SK-N-MC (cell line): ENCODE measurements at regions not wholly inside any gene's neighbourhood (a gene's known extent, or its start where the extent isn't known, plus 50 kb on each side); places are given as distances from the start of the nearest gene placed in this dataset.
A peak's percentile ranks its signal among the peaks of the same experiment; 100 is the strongest.
"Not testable (repeated sequence)": the region's sequence is repeated elsewhere in the genome, so short reads cannot be mapped to it uniquely, and the experiment has no call there.

Experiments
- DNase-seq: peaks from one replicate; pipeline ENCODE4 v3.0.0-alpha.2; 2011; ENCODE audit warnings: low read depth, low spot score
- H3K27ac ChIP-seq: fragments of 200-600 bp; sonication (generic); 2 replicates; pipeline ENCODE4 v1.5.1; 2016; ENCODE audit warnings: mixed run types
- H3K36me3 ChIP-seq: fragments of 200-600 bp; sonication (generic); 2 replicates; pipeline ENCODE4 v1.6.1; 2017; ENCODE audit warnings: antibody characterized with exemption, low read length, mixed read lengths; ENCODE audit not compliant: insufficient read depth
- H3K4me3 ChIP-seq: fragments of 200-600 bp; sonication (generic); 2 replicates; pipeline ENCODE4 v1.5.1; 2016
- H3K9ac ChIP-seq: fragments of 200-600 bp; sonication (generic); 2 replicates; pipeline ENCODE4 v1.8.0; 2017; ENCODE audit warnings: mixed run types, mixed read lengths; ENCODE audit not compliant: insufficient read length
- H3K9me3 ChIP-seq: fragments of 200-600 bp; sonication (generic); 2 replicates; pipeline ENCODE4 v1.6.1; 2017; ENCODE audit warnings: low read depth, mild to moderate bottlenecking, antibody characterized with exemption, low read length, moderate library complexity, mixed read lengths
- EZH2 ChIP-seq: fragments of 200-600 bp; sonication (generic); IDR thresholded peaks from one replicate; pipeline ENCODE4 v1.6.1; 2017; ENCODE audit warnings: antibody characterized with exemption
- FOXP2 ChIP-seq: optimal IDR thresholded peaks from 2 replicates; pipeline ENCODE3; 2011; ENCODE audit warnings: mild to moderate bottlenecking, moderate library complexity; ENCODE audit not compliant: insufficient read depth; ENCODE audit errors: extremely low read length, control extremely low read depth
- POLR2AphosphoS5 ChIP-seq: IDR thresholded peaks from 2 replicates; pipeline ENCODE4 v1.6.1; 2012; ENCODE audit warnings: mild to moderate bottlenecking, low read depth, low read length, borderline replicate concordance

GRCh38 chr6:139706912-139707311, 332.5 kb upstream of the CITED2 start:
- Histone ChIP-seq H3K9ac (no peak overlapping the region), H3K4me3 (no peak overlapping the region), H3K27ac (peak overlapping the region; percentile 50), H3K36me3 (0 out of 2 replicates have a peak, but pooled peaks cover 4% of the 10 kb centered on the region), H3K9me3 (no peaks in the 10 kb centered on the region; the same call in 1 of the 2 replicates)
- no peak for TF ChIP-seq EZH2
- TF ChIP-seq FOXP2: no peak
- TF ChIP-seq POLR2AphosphoS5: no peak
- DNase-seq: no peak

GRCh38 chr6:139705284-139705683, 330.8 kb upstream of the CITED2 start:
- no peak overlapping the region for H3K4me3 ChIP-seq
- no peak for DNase-seq
- H3K36me3 ChIP-seq: 0 out of 2 replicates have a peak, but pooled peaks cover 4% of the 10 kb centered on the region
- H3K9me3 ChIP-seq: no peaks in the 10 kb centered on the region; the same call in 1 of the 2 replicates
- TF ChIP-seq FOXP2 (no peak), POLR2AphosphoS5 (no peak), EZH2 (no peak)
- H3K9ac ChIP-seq: no peak overlapping the region
- H3K27ac ChIP-seq: no peak overlapping the region

- DNase-seq: no peak
- H3K27ac ChIP-seq: no peak overlapping the region
- H3K36me3 ChIP-seq: 0 out of 2 replicates have a peak, but pooled peaks cover 4% of the 10 kb centered on the region
- no peaks in the 10 kb centered on the region; the same call in 1 of the 2 replicates for H3K9me3 ChIP-seq
- TF ChIP-seq EZH2 (no peak), FOXP2 (no peak), POLR2AphosphoS5 (no peak)
- H3K9ac ChIP-seq: no peak overlapping the region
- no peak overlapping the region for H3K4me3 ChIP-seq
These were observed 329.3 kb upstream of the CITED2 start for GRCh38 chr6:139703780-139704179.

- H3K27ac ChIP-seq: no peak overlapping the region
- 0 out of 2 replicates have a peak, but pooled peaks cover 4% of the 10 kb centered on the region for H3K36me3 ChIP-seq
- H3K4me3 ChIP-seq: no peak overlapping the region
- DNase-seq: no peak
- H3K9ac ChIP-seq: no peak overlapping the region
- no peaks in the 10 kb centered on the region; the same call in 1 of the 2 replicates for H3K9me3 ChIP-seq
- TF ChIP-seq FOXP2: no peak
- no peak for TF ChIP-seq EZH2
- no peak for TF ChIP-seq POLR2AphosphoS5
These were observed 328.3 kb upstream of the CITED2 start for GRCh38 chr6:139702706-139703105.

GRCh38 chr6:139701695-139702094, 327.2 kb upstream of the CITED2 start:
- DNase-seq: no peak
- H3K9ac ChIP-seq: no peak overlapping the region
- no peak overlapping the region for H3K27ac ChIP-seq
- no peak overlapping the region for H3K4me3 ChIP-seq
- TF ChIP-seq POLR2AphosphoS5 (no peak), FOXP2 (no peak), EZH2 (no peak)
- H3K9me3 ChIP-seq: no peaks in the 10 kb centered on the region; the same call in 1 of the 2 replicates
- 0 out of 2 replicates have a peak, but pooled peaks cover 4% of the 10 kb centered on the region for H3K36me3 ChIP-seq

- DNase-seq: no peak
These were observed 326.6 kb upstream of the CITED2 start for GRCh38 chr6:139701003-139701402.

GRCh38 chr6:139699911-139700310, 325.5 kb upstream of the CITED2 start:
- H3K4me3 ChIP-seq: no peak overlapping the region
- no peak overlapping the region for H3K9ac ChIP-seq
- no peak for DNase-seq
- no peaks in the 10 kb centered on the region for H3K36me3 ChIP-seq
- H3K9me3 ChIP-seq: no peaks in the 10 kb centered on the region
- no peak for TF ChIP-seq EZH2
- no peak for TF ChIP-seq FOXP2
- TF ChIP-seq POLR2AphosphoS5: no peak
- H3K27ac ChIP-seq: no peak overlapping the region

More at GRCh38 chr6:139701003-139701402, 326.6 kb upstream of the CITED2 start:
- Histone ChIP-seq H3K9ac (no peak overlapping the region), H3K9me3 (no peaks in the 10 kb centered on the region; the same call in 1 of the 2 replicates), H3K27ac (no peak overlapping the region), H3K36me3 (0 out of 2 replicates have a peak, but pooled peaks cover 4% of the 10 kb centered on the region), H3K4me3 (no peak overlapping the region)
- no peak for TF ChIP-seq EZH2
- no peak for TF ChIP-seq FOXP2
- no peak for TF ChIP-seq POLR2AphosphoS5

GRCh38 chr6:139699335-139699734, 324.9 kb upstream of the CITED2 start:
- Histone ChIP-seq H3K9me3 (no peaks in the 10 kb centered on the region), H3K36me3 (no peaks in the 10 kb centered on the region), H3K4me3 (no peak overlapping the region), H3K27ac (peak overlapping the region; percentile 58; the same call in 1 of the 2 replicates), H3K9ac (no peak overlapping the region)
- TF ChIP-seq FOXP2: no peak
- no peak for TF ChIP-seq POLR2AphosphoS5
- TF ChIP-seq EZH2: no peak
- no peak for DNase-seq

- DNase-seq: no peak
- no peak overlapping the region for H3K9ac ChIP-seq
- H3K36me3 ChIP-seq: no peaks in the 10 kb centered on the region
- TF ChIP-seq POLR2AphosphoS5: no peak
- no peak for TF ChIP-seq EZH2
- TF ChIP-seq FOXP2: no peak
- no peak overlapping the region for H3K4me3 ChIP-seq
- no peaks in the 10 kb centered on the region for H3K9me3 ChIP-seq
- peak overlapping the region; percentile 58 for H3K27ac ChIP-seq
These were observed 324.2 kb upstream of the CITED2 start for GRCh38 chr6:139698526-139699176.

GRCh38 chr6:139697856-139698255, 323.4 kb upstream of the CITED2 start:
- DNase-seq, H3K9ac ChIP-seq, H3K9me3 ChIP-seq, H3K4me3 ChIP-seq, H3K27ac ChIP-seq, H3K36me3 ChIP-seq: not testable (repeated sequence)

- H3K27ac ChIP-seq, DNase-seq, H3K9me3 ChIP-seq, H3K4me3 ChIP-seq, H3K36me3 ChIP-seq, H3K9ac ChIP-seq: not testable (repeated sequence)
These were observed 322.5 kb upstream of the CITED2 start for GRCh38 chr6:139696991-139697390.
